HG03159 (cell line): ENCODE measurements at regions not wholly inside any gene's neighbourhood (a gene's known extent, or its start where the extent isn't known, plus 50 kb on each side); places are given as distances from the start of the nearest gene placed in this dataset.

Experiments used
- ATAC-seq: cut with Tn5 transposase; IDR thresholded peaks from one replicate; pipeline ENCODE4 v1.9.1; 2021; ENCODE audit warnings: mild to moderate bottlenecking, moderate library complexity; ENCODE audit not compliant: unreplicated experiment

DNA sequence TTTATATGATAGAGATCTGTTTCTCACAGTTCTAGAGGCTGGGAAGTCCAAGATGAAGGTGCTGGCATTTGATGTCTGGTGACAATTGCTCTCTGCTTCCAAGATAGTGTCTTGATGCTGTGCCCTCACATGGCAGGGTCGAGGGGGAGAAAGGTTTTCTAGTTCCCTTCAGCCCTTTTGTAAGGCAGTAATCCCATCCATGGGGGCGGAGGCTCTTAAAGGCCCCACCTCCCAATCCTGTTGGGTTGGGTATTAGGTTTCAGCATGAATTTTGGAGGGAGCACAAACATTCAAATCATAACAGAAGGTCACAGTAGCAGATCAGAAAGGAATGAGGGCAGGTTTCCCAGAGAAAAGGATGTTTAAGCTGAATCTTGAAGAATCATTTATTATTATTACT is 601.7 kb upstream of the ZNF717 start:
- no peak for ATAC-seq

GRCh38 chr3:76400141-76400540 is 614.8 kb upstream of the ZNF717 start:
- no peak for ATAC-seq

- ATAC-seq = no peak
These were observed 617.6 kb upstream of the ZNF717 start for GRCh38 chr3:76402926-76403325.

GRCh38 chr3:76403556-76403955 is 618.2 kb upstream of the ZNF717 start:
- ATAC-seq = no peak

DNA sequence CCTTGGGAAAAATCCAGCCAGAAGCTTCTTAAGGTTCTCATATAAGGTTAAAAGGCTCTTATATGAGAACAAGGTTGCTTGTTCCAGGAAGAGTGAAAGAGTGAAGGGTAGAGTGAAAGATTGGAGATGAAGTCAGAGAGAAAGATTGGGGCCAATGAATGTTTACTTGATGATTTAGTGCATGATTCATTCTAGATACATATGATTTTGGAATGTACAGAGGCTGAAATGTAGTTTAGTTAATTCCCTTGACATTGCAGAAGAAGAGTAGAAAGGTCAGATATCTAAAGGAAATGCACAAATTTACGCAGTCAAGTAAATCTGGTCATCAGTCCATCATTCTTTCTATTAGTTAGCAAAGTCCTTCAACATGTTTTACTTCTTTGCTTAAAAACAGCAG is 619.8 kb upstream of the ZNF717 start:
- ATAC-seq = no peak

- no peak for ATAC-seq
These were observed 625.5 kb upstream of the ZNF717 start for GRCh38 chr3:76410762-76411281.

GRCh38 chr3:76415384-76415783 is 624.5 kb upstream of the ROBO2 start:
- ATAC-seq = no peak

GRCh38 chr3:76429581-76430177 is 610.2 kb upstream of the ROBO2 start:
- no peak for ATAC-seq

GRCh38 chr3:76432396-76432795 is 607.5 kb upstream of the ROBO2 start:
- no peak for ATAC-seq

GRCh38 chr3:76436894-76437293 is 603.0 kb upstream of the ROBO2 start:
- no peak for ATAC-seq

DNA sequence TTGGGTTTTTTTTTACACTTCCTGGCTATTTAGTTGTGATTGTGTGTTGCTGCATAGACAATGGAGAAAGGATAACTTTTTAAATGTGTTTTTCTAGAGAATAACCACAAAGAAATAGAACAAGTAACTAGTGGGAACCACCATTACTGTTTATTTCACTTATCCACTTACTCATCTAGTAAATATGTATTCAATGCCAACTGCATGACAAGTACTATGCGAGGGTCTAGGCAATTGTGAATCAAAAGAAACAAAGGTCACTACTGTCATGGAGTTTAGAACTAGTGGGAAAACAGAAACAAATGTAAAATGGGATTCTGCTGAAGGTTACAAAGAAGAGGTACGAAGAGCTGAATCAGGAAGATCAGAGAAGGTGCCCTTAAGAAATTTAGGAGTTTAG is 600.9 kb upstream of the ROBO2 start:
- no peak for ATAC-seq

- ATAC-seq = no peak
These were observed 597.5 kb upstream of the ROBO2 start for GRCh38 chr3:76442374-76442915.

- no peak for ATAC-seq
These were observed 583.6 kb upstream of the ROBO2 start for GRCh38 chr3:76456322-76456721.

DNA sequence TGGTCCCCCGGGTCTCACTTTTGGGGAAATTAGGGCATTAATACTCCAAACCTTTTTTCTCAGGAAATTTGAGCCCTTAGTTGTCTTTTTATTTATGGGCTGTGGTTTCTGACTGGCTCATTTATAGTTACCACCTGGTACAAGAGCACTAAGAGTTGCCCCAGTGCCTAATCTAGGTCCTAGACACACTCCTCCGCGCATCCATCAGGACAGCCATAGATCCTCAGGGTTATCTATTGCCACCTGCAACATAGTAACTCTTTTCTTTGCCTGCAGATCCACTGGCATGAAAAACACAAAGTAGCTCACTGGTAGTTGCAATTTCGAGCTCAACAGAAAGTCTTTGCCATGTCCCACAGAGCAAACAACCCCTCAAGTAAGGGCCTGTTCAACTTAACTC is 576.4 kb upstream of the ROBO2 start:
- ATAC-seq = no peak

GRCh38 chr3:76470285-76470684 is 569.6 kb upstream of the ROBO2 start:
- no peak for ATAC-seq

- ATAC-seq = no peak
These were observed 565.3 kb upstream of the ROBO2 start for GRCh38 chr3:76474632-76475031.

- ATAC-seq = no peak
These were observed 560.7 kb upstream of the ROBO2 start for GRCh38 chr3:76479161-76479650.

DNA sequence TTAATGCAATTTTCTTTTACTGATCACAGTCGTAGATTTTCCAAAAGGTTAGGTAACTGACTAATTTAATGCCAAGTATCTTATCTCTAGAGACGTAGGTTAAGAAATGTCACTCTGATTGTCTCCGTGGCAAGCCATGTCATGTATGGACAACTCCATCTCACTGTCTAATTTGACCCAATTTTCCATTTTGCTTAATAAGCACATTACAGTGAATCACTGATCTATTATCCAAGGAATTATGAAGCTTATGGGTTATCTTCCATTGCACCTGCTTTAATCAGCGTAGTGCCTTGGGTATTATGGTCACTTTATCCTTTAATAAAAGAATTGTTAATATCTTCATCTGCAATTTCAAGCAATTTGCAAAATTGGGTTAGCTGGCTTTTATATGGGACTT is 557.4 kb upstream of the ROBO2 start:
- ATAC-seq = no peak

DNA sequence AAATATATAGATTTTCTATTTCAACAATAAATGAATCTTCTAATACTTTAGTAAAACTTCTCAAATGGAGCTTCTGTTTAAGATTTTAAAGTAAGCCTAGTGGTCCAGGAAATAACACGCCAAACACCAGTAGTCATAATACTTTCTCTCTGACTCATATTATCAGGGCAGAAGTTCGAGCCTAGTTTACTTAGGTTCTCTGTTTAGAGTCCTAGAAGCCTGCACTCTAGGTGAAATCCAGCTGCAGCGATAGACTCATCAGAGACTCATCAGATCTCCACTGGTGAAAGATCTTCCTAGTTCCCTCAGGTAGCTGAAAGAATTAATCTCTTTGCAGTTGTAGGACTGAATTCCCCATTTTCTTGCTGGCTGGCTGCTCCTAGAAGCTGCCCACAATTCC is 552.5 kb upstream of the ROBO2 start:
- no peak for ATAC-seq

GRCh38 chr3:76490064-76490463 is 549.8 kb upstream of the ROBO2 start:
- ATAC-seq = no peak

DNA sequence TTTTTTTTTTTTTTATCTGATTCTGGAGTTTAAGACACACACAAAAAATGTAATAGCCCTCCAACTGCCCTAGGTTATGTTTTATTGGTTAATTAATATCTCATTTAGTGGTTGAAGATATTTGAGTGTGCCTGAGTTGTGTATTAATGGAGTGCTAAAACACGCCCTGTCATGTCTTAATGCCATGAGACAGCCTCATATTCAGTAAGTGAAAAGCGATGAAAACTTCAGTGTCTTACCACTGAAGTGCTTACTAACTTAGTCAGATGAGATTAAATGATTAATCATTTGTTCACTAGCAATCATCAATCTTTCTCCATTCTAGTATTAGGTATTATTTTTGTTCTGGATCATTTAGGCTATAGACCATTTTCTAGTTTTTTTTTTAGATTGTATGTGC is 544.7 kb upstream of the ROBO2 start:
- no peak for ATAC-seq

GRCh38 chr3:76497636-76498035 is 542.3 kb upstream of the ROBO2 start:
- ATAC-seq = no peak

- ATAC-seq = no peak
These were observed 539.1 kb upstream of the ROBO2 start for GRCh38 chr3:76500746-76501275.
